Osteocyte (in vitro differentiated cells): ENCODE measurements at regions not wholly inside any gene's neighbourhood (a gene's known extent, or its start where the extent isn't known, plus 50 kb on each side); places are given as distances from the start of the nearest gene placed in this dataset.
"Not testable (repeated sequence)": the region's sequence is repeated elsewhere in the genome, so short reads cannot be mapped to it uniquely, and the experiment has no call there.

Experiments
- DNase-seq: peaks from one replicate; pipeline ENCODE4 v3.0.0; 2021; ENCODE audit warnings: mixed read lengths; ENCODE audit not compliant: unreplicated experiment; ENCODE audit errors: extremely low spot score
- H3K27ac Mint-ChIP-seq: one replicate; pipeline ENCODE4 v1.8.0; 2021; ENCODE audit warnings: mild to moderate bottlenecking, mixed read lengths; ENCODE audit not compliant: unreplicated experiment
- H3K27me3 Mint-ChIP-seq: one replicate; pipeline ENCODE4 v1.8.0; 2021; ENCODE audit warnings: mixed read lengths; ENCODE audit not compliant: unreplicated experiment
- H3K36me3 Mint-ChIP-seq: one replicate; pipeline ENCODE4 v1.8.0; 2021; ENCODE audit warnings: mixed read lengths; ENCODE audit not compliant: unreplicated experiment
- H3K4me1 Mint-ChIP-seq: one replicate; pipeline ENCODE4 v1.8.0; 2021; ENCODE audit warnings: mixed read lengths; ENCODE audit not compliant: unreplicated experiment
- H3K4me3 Mint-ChIP-seq: one replicate; pipeline ENCODE4 v1.8.0; 2021; ENCODE audit warnings: mild to moderate bottlenecking, moderate library complexity, mixed read lengths; ENCODE audit not compliant: unreplicated experiment
- H3K9me3 Mint-ChIP-seq: one replicate; pipeline ENCODE4 v1.8.0; 2021; ENCODE audit warnings: mixed read lengths; ENCODE audit not compliant: unreplicated experiment
- CTCF ChIP-seq: fragments of 200-600 bp; sonication (generic); IDR thresholded peaks from 2 replicates; pipeline ENCODE4 v1.5.0; 2021; ENCODE audit warnings: antibody characterized with exemption, mild to moderate bottlenecking, moderate library complexity

DNA sequence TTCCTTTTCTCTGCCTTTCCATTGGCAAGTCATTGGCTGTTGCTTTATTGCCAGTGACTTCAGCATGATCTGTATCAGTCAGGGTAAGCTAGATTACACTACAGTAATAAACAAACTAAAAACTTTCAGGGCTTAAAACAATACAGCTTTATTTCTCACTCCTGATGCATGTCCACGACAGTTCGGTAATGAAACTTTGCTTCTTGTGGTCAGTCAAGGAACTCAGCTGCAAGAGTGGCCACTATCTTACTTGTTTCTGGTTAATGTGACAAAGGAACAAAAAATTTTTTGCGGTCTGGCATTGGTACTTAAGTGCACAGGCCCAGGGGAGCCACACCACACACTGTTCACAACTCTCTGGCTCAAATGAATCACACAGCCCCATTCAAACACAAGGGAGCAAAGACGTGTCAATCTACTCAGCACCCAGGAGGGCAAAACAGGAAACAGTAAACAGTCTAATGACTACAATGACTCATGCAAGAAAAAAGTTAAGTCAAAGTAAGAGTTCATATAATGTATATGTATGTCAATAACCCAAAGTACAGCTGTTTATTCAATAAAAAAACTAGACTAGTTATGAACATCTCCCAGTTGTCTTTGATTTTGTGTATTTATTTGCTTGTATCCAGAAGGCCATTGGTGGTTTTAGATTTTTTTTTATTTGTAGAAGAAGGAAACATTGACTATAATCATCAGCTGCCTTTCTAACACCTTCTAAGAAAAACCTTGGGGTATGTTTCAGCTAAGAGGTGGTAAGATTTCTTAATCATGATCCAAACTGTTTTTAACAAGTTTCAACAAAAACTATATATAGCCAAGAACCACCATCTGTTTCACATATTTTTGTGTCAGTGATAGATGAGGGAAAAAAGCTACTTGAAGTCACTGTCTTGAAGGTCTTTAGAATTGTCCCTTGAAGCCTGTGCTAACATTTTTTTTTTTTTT is 134.4 kb upstream of the FAM3C start:
- no peaks in the 10 kb centered on the region for H3K27me3 Mint-ChIP-seq
- TF ChIP-seq CTCF = no peak
- DNase-seq = no peak
- H3K4me1 Mint-ChIP-seq = peaks cover 23% of the 10 kb centered on the region
- H3K27ac Mint-ChIP-seq = peak overlapping the region; percentile 55
- H3K4me3 Mint-ChIP-seq = peak overlapping the region; percentile 3
- no peaks in the 10 kb centered on the region for H3K36me3 Mint-ChIP-seq
- H3K9me3 Mint-ChIP-seq = no peaks in the 10 kb centered on the region

GRCh38 chr7:121529003-121529402 is 132.9 kb upstream of the FAM3C start:
- Mint-ChIP-seq H3K27me3 (no peaks in the 10 kb centered on the region), H3K27ac (no peak overlapping the region), H3K4me3 (no peak overlapping the region), H3K36me3 (no peaks in the 10 kb centered on the region), H3K9me3 (no peaks in the 10 kb centered on the region), H3K4me1 (peaks cover 20% of the 10 kb centered on the region)
- DNase-seq = no peak
- no peak for TF ChIP-seq CTCF

GRCh38 chr7:121526210-121526609 is 130.1 kb upstream of the FAM3C start:
- H3K36me3 Mint-ChIP-seq, H3K27me3 Mint-ChIP-seq, H3K27ac Mint-ChIP-seq, H3K9me3 Mint-ChIP-seq, H3K4me3 Mint-ChIP-seq, DNase-seq: not testable (repeated sequence)
- H3K4me1 Mint-ChIP-seq = peaks cover 26% of the 10 kb centered on the region

- Mint-ChIP-seq H3K36me3 (no peaks in the 10 kb centered on the region), H3K4me3 (no peak overlapping the region), H3K4me1 (peaks cover 17% of the 10 kb centered on the region), H3K27ac (no peak overlapping the region), H3K9me3 (no peaks in the 10 kb centered on the region), H3K27me3 (no peaks in the 10 kb centered on the region)
- no peak for DNase-seq
- no peak for TF ChIP-seq CTCF
These were observed 129.2 kb upstream of the FAM3C start for GRCh38 chr7:121525155-121525819.

GRCh38 chr7:121521711-121522400 is 125.7 kb upstream of the FAM3C start:
- Mint-ChIP-seq H3K36me3 (no peaks in the 10 kb centered on the region), H3K27me3 (no peaks in the 10 kb centered on the region), H3K4me1 (peaks cover 12% of the 10 kb centered on the region), H3K4me3 (no peak overlapping the region), H3K27ac (no peak overlapping the region), H3K9me3 (peaks cover 10% of the 10 kb centered on the region)
- TF ChIP-seq CTCF = no peak
- no peak for DNase-seq
